GM18517 (cell line): ENCODE measurements at regions not wholly inside any gene's neighbourhood (a gene's known extent, or its start where the extent isn't known, plus 50 kb on each side); places are given as distances from the start of the nearest gene placed in this dataset.
"Not testable (repeated sequence)": the region's sequence is repeated elsewhere in the genome, so short reads cannot be mapped to it uniquely, and the experiment has no call there.

ENCODE experiments used
- ATAC-seq: cut with Tn5 transposase; IDR thresholded peaks from one replicate; pipeline ENCODE4 v1.9.1; 2021; ENCODE audit warnings: mild to moderate bottlenecking, moderate library complexity; ENCODE audit not compliant: unreplicated experiment

DNA sequence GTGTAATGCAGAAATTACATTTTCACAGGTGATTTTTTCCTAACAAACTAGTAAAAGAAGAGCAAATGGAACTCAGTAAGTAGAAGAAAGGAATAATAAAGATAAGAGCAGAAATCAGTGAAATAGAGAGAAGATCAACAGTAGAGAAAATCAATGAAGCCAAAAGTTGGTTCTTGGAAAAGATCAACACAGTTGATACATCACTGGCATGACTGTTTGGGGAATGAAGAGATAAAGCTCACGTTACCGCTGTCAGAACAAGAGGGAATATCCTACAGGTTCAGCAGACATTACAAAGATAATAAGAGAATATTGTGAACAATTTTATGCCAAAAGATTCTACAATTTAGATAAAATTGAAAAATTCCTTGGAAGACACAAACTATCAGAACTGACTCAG is 146.4 kb downstream of the ACTR3B start:
- ATAC-seq: no peak

- no peak for ATAC-seq
Observed at GRCh38 chr7:152907042-152907761, 147.7 kb downstream of the ACTR3B start.

- ATAC-seq: no peak
Observed at GRCh38 chr7:152909280-152909679, 149.7 kb downstream of the ACTR3B start.

DNA sequence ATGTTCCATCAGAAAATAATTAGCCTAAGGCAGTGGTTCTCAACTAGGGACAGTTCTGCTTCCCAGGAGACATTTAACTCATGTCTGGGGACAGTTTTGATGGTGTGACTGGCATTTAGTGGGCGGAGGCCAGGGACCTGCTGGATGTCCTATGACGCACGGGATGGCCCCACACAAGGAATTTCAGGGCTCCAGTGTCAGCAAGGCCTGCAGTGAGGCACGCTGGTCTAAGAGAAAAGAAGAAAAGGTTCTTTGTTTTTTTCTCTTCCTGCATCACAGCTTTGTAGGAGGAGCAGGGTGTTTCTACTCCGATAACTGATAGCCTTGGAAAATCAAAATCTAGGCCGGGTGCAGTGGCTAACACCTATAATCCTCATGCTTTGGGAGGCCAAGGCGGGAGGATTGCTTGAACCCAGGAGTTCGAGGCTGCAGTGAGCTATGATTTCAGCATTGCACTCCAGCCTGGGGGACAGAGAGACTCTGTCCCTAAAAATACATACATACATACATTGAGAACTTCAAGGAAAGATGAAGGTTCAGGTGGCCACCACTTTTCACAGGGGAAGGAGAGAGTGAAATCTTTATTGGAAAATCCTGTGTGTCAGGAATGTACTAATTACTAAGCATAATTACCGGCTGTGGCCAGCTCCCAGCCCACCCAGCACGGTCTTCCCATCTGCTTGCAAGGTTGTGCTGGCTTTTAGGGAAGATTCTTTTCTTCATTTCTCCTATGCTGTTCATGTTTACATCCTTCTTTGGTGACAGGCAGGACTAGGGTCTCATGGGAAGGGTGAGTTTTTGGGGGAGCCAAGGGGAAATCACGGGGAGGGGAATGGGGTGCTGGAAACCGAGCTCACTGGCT is 150.4 kb downstream of the ACTR3B start:
- no peak for ATAC-seq

GRCh38 chr7:152910545-152911225 is 151.1 kb downstream of the ACTR3B start:
- no peak for ATAC-seq

GRCh38 chr7:152911226-152911560 is 151.6 kb downstream of the ACTR3B start:
- no peak for ATAC-seq

DNA sequence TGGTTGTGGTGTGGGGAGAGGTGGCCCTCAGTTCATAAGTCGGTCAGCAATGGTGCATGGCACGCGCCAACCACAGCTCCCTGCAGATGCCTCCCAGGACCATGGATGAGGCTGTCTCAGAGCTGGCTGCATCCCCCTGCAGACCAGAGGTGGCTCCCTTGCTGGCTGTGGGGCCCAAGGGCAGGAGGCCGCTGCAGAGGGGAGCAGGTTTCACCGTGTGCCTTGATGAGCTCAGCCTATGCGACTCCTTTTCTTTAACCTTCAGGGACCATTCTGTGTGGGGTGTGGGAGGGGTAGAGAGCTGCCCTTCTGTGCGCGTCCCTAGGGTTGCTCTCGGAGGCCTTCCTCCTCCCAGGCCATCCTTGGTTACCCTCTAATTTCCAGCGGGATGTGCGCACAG is 152.4 kb downstream of the ACTR3B start:
- no peak for ATAC-seq

- no peak for ATAC-seq
Observed at GRCh38 chr7:152912511-152912910, 153.0 kb downstream of the ACTR3B start.

DNA sequence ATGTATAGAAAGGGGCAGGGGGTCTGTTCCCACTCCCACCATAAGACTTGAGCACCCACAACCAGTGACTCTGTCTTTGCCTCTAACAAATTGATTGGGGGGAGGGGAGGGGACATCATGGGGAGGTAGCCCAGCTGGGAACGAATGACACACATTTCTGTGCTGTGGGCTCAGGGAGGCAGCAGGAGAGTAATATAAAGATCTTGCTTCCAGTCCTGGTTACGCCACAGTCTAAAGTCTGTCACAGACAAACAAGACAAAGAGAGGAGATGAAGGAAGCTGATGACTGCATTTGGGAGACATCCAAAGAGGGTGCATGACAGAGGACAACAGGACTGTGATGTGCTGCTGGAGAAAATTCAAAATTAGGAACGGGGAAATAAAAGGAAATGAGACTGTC is 153.9 kb downstream of the ACTR3B start:
- ATAC-seq: no peak

- no peak for ATAC-seq
Observed at GRCh38 chr7:152914014-152914844, 154.7 kb downstream of the ACTR3B start.

GRCh38 chr7:152914845-152915102 is 155.2 kb downstream of the ACTR3B start:
- ATAC-seq: not testable (repeated sequence)

DNA sequence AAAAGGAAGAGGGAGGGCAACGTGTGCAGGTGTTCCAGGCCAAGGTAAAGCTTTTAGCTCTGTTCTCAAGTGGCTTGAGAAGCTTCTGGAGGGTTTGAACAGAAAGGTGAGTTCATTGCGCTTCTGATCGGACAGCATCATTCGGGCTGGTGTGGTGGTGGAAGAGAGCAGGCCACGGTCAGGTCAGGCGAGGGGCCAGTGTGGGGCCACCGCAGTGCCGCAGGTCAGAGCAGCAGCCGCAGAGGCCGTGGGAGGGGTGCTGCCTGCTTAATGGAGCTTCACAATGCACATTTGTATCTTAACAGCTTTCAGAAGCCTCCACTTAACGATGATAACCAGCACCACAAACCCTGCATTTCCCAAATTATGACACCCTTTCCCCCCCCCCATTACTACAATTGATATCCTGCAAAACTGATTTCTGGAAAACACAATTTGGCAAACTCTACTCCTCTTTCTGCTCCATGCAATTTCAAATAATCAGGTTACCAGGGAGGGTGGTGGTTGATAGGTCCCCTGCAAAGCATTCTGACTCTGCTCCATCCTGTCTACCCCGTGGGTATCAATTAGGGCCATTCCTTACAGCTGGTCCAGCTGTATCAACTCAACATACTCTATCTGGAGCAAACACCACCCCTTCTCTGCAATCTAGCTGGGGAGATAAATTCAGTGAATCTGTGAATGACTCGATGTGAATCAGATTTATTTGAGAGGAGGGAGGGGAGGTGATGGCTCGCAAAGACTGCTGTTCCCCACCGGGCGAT is 162.9 kb downstream of the ACTR3B start:
- ATAC-seq: no peak

GRCh38 chr7:152923711-152924110 is 164.2 kb downstream of the ACTR3B start:
- ATAC-seq: no peak

- ATAC-seq: no peak
Observed at GRCh38 chr7:152924238-152924637, 164.7 kb downstream of the ACTR3B start.

- no peak for ATAC-seq
Observed at GRCh38 chr7:152924826-152925411, 165.4 kb downstream of the ACTR3B start.

DNA sequence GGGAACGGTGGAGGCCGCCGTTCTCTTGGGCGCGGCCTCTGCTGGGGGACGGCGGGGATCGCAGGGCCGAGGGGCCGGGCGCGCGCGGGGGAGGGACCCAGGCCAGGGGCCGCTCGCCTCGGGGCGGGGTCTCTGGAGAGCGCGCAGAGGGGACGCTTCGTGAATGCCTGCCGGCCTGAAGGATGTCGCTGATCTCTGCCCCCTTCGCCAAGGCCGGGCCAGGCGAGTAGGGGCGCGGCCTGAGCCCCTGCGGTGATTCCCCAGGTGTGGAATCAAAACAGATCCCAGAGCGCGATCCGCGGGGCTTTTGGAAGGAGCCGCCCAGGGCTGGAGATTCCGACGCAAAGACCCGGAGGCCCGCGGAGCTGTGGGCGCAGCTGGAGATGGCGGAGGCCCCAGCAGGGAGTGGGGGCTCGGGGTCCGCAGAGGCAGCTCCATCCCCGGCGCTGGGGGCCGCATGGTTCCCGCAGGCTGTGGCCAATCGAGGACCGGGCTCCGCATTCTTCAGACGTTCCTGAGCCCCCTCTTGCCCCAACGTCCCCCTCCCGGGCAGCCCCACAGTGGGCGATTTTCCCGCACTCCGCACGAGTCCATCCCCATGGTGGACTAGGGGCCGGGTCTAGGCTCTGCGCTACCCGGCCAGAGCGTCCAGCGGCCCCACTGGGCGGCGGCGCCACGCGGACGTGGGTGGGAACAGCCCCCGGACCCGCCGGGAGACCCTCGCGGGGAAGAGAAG is 166.0 kb downstream of the ACTR3B start:
- no peak for ATAC-seq

GRCh38 chr7:152931633-152932032 is 172.1 kb downstream of the ACTR3B start:
- no peak for ATAC-seq

DNA sequence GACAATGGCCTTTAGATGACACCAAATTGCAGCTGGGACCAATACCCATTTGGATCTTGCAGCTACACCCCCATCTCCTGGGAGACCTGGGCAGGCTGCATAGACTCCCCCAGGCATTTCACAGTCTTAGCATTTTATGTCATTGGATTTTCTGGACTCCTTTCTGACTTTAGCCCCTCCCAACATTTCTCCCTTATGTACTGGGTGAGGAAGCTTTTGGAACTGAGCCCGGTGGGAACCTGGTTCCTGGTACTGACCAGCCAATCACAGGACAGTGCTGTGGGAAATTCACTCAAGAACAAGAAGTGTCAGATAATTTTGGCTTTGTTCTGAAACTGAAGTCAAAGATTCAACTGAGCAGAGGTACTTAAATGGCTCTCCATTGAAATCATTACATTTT is 177.7 kb downstream of the ACTR3B start:
- ATAC-seq: no peak

GRCh38 chr7:152946616-152947015 is 187.1 kb downstream of the ACTR3B start:
- ATAC-seq: not testable (repeated sequence)
